SK-N-MC (cell line): ENCODE measurements at regions not wholly inside any gene's neighbourhood (a gene's known extent, or its start where the extent isn't known, plus 50 kb on each side); places are given as distances from the start of the nearest gene placed in this dataset.

Source experiments
- EZH2 ChIP-seq: fragments of 200-600 bp; sonication (generic); IDR thresholded peaks from one replicate; pipeline ENCODE4 v1.6.1; 2017; ENCODE audit warnings: antibody characterized with exemption
- POLR2AphosphoS5 ChIP-seq: IDR thresholded peaks from 2 replicates; pipeline ENCODE4 v1.6.1; 2012; ENCODE audit warnings: mild to moderate bottlenecking, low read depth, low read length, borderline replicate concordance

GRCh38 chr3:72395776-72396311, 452.4 kb downstream of the SHQ1 start:
- TF ChIP-seq EZH2 (no peak), POLR2AphosphoS5 (no peak)
